K562 (cell line): ENCODE measurements at regions not wholly inside any gene's neighbourhood (a gene's known extent, or its start where the extent isn't known, plus 50 kb on each side); places are given as distances from the start of the nearest gene placed in this dataset.

Source experiments
- ATAC-seq: fragments of 200-7000 bp; cut with Tn5 transposase; 3 replicates; pipeline ENCODE4 v1.9.1; 2020; ENCODE audit warnings: moderate library complexity
- BruUV-seq: library from RNA; stranded (reverse); fragments of 400-500 nt; replicated peaks from 2 replicates; lab custom pipeline; 2021; lab: Mats Ljungman, UMichigan
- CTCF ChIA-PET: fragments of 300-600 bp; formaldehyde crosslinking; extraction: SDS; loops from one replicate; lab custom pipeline; 2021; ENCODE audit warnings: low intra/inter-chr PET ratio; lab: Yijun Ruan, JAX
- POLR2A ChIA-PET: fragments of 300-600, 350-650 bp; sonication (Branson Sonifier 250); formaldehyde crosslinking; extraction: SDS; loops from one replicate; lab custom pipeline; 2021; ENCODE audit warnings: antibody characterized with exemption, inconsistent platforms; lab: Yijun Ruan, JAX
- DNase-seq, 4 experiments: peaks; one replicate each; pipeline versions ENCODE4 v3.0.0 to v3.0.0-alpha.2; 2011 to 2018; ENCODE audit warnings: low spot score in 3 of 4, mixed read lengths in 3 of 4; ENCODE audit errors: extremely low read depth in 1 of 4
- FAIRE-seq: peaks from 2 replicates; lab custom pipeline; 2011; peaks lifted over from hg19 to GRCh38; lab: Jason Lieb, UNC
- H2AFZ ChIP-seq: 2 replicates; pipeline ENCODE4 v1.6.0; 2011; ENCODE audit warnings: low read depth, low read length, control low read depth, inconsistent platforms
- H3K27ac ChIP-seq: fragments of 200-600 bp; 3 replicates; pipeline ENCODE4 v1.8.0; 2011; ENCODE audit warnings: low read depth, mild to moderate bottlenecking, control low read depth, inconsistent platforms, low read length, moderate library complexity, mixed read lengths; ENCODE audit errors: extremely low read depth
- H3K27me3 ChIP-seq, 2 experiments: fragments of 300-600 bp in 1 of 2; 2 replicates in 1 of 2; 3 replicates in 1 of 2; pipeline versions ENCODE4 v1.6.0 to v1.8.0; 2011; ENCODE audit warnings: inconsistent platforms in 2 of 2, low read length in 2 of 2, mild to moderate bottlenecking in 1 of 2, mixed read lengths in 1 of 2, moderate library complexity in 1 of 2; ENCODE audit not compliant: control insufficient read depth in 2 of 2, insufficient read depth in 2 of 2
- H3K36me3 ChIP-seq: fragments of 300-600 bp; 3 replicates; pipeline ENCODE4 v1.8.0; 2011; ENCODE audit warnings: mild to moderate bottlenecking, low read length, inconsistent platforms; ENCODE audit not compliant: control insufficient read depth, insufficient read depth
- H3K4me1 ChIP-seq, 2 experiments: fragments of 200-600 bp in 1 of 2; replicated peaks in 1 of 2; 2 replicates in 1 of 2; 3 replicates in 1 of 2; pipeline versions ENCODE4 v1.5.1 to v1.8.0; 2011; ENCODE audit warnings: inconsistent platforms in 2 of 2, low read length in 2 of 2, mild to moderate bottlenecking in 1 of 2, mixed read lengths in 1 of 2, moderate library complexity in 1 of 2; ENCODE audit not compliant: control insufficient read depth in 2 of 2, insufficient read depth in 2 of 2
- H3K4me2 ChIP-seq: 2 replicates; pipeline ENCODE4 v1.6.1; 2011; ENCODE audit warnings: low read length, control low read depth, inconsistent platforms, mixed read lengths; ENCODE audit not compliant: insufficient read depth
- H3K4me3 ChIP-seq: fragments of 200-600 bp; sonication (generic), shearing (Covaris generic); 2 replicates; pipeline ENCODE4 v1.5.1; 2016; ENCODE audit warnings: control low read depth, inconsistent platforms
- H3K79me2 ChIP-seq: fragments of 200-600 bp; 3 replicates; pipeline ENCODE4 v1.8.0; 2011; ENCODE audit warnings: low read length, inconsistent platforms; ENCODE audit not compliant: control insufficient read depth, insufficient read depth
- H3K9ac ChIP-seq, 2 experiments: 2 replicates each; pipeline versions ENCODE4 v1.6.0 to v1.6.1; 2011; ENCODE audit warnings: low read depth in 2 of 2, low read length in 2 of 2, control low read depth in 1 of 2, inconsistent platforms in 1 of 2, mild to moderate bottlenecking in 1 of 2, mixed read lengths in 1 of 2; ENCODE audit not compliant: insufficient read depth in 1 of 2
- H3K9me1 ChIP-seq: one replicate; pipeline ENCODE4 v1.6.0; 2011; ENCODE audit warnings: inconsistent platforms, mild to moderate bottlenecking, low read length, moderate library complexity; ENCODE audit not compliant: control insufficient read depth, insufficient read depth
- H3K9me3 ChIP-seq: replicated peaks from 2 replicates; pipeline ENCODE4 v1.5.1; 2011; ENCODE audit warnings: low read depth, low read length, inconsistent platforms; ENCODE audit not compliant: control insufficient read depth, insufficient read depth
- H4K20me1 ChIP-seq: replicated peaks from 2 replicates; pipeline ENCODE4 v1.6.1; 2011; ENCODE audit warnings: low read length, inconsistent platforms, mixed read lengths; ENCODE audit not compliant: control insufficient read depth, insufficient read depth
- ZNF140 ChIP-seq: fragments of 250-450 bp; sonication (Bioruptor Pico); IDR thresholded peaks from 2 replicates; pipeline ENCODE4 v1.8.0; 2021; ENCODE audit warnings: moderate library complexity, mild to moderate bottlenecking, inconsistent platforms
- WGBS: fragments of 100-300 bp; shearing (Covaris generic); methylation state at CpG from one replicate; pipeline ENCODE4 v1.1.6; 2016; ENCODE audit warnings: low coverage, mixed read lengths; ENCODE audit not compliant: insufficient coverage; ENCODE audit errors: missing lambda C conversion rate; 5-methylcytosine and 5-hydroxymethylcytosine counted together
- in situ Hi-C: fragments of 300-500 bp; cut with MboI; formaldehyde crosslinking; loops from 4 replicates; pipeline ENCODE4 v1.15.0; 2018; ENCODE audit warnings: inconsistent platforms, mixed read lengths
- intact Hi-C: fragments of 100-400 bp; cut with micrococcal nuclease; formaldehyde crosslinking; loops from 2 replicates; pipeline ENCODE4 v1.14.2; 2022
- TF ChIP-seq, protein P1 (sequence below): fragments of 250-450 bp; sonication (Bioruptor Pico); IDR thresholded peaks from 2 replicates; pipeline ENCODE4 v1.8.0; 2022; ENCODE audit warnings: inconsistent platforms

DNA sequence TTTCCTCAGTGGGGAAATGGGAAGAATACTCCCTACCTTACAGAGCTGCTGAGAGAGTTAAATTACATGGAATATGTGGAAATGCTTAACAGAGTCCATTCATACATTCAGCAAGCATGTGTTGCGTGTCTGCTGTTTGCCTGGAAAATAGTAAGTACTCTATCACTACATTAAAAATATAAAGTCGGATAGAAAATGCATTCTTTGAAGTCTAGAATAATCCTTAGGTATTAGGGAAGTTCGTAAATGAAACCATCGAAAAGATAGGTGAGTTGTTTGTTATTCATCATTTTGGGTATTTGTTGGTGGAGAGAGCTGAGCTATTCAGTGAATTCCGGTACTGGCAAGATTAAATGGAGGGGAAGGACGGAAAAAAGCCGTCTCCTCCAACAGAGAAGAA, 200.1 kb downstream of the OPA1 start:
- no peak overlapping the region for H3K4me2 ChIP-seq
- ChIA-PET CTCF (no interaction called here), POLR2A (interaction anchor here (2.7 kb wide), 1 partner anchor 342 kb away, joined by 21 read pairs; the partner anchor contains the start of gene HES1)
- ATAC-seq (no peak), DNase-seq (no peak), FAIRE-seq (no peak)
- H3K9ac ChIP-seq = no peak overlapping the region
- H3K27me3 ChIP-seq = no peaks in the 10 kb centered on the region
- H4K20me1 ChIP-seq = no peaks in the 10 kb centered on the region
- H3K27ac ChIP-seq = no peak overlapping the region
- no peaks in the 10 kb centered on the region for H3K9me3 ChIP-seq
- no peak overlapping the region for H3K4me3 ChIP-seq
- 86% methylated on average over 7 of the region's 7 CpGs for WGBS
- intact Hi-C loops = loop anchor here (5.0 kb wide), 1 partner anchor 134 kb away; no protein-coding TSS in a partner anchor
- BruUV-seq = no TSS peak
- H3K36me3 ChIP-seq = no peaks in the 10 kb centered on the region
- TF ChIP-seq, protein P1, sequence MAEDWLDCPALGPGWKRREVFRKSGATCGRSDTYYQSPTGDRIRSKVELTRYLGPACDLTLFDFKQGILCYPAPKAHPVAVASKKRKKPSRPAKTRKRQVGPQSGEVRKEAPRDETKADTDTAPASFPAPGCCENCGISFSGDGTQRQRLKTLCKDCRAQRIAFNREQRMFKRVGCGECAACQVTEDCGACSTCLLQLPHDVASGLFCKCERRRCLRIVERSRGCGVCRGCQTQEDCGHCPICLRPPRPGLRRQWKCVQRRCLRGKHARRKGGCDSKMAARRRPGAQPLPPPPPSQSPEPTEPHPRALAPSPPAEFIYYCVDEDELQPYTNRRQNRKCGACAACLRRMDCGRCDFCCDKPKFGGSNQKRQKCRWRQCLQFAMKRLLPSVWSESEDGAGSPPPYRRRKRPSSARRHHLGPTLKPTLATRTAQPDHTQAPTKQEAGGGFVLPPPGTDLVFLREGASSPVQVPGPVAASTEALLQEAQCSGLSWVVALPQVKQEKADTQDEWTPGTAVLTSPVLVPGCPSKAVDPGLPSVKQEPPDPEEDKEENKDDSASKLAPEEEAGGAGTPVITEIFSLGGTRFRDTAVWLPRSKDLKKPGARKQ (CRISPR knock-in tag) = peak; percentile 70; the same call in 1 of the 2 replicates
- TF ChIP-seq ZNF140 (CRISPR knock-in tag) = no peak
- in situ Hi-C loops = no loop called here
- H3K9me1 ChIP-seq = no peaks in the 10 kb centered on the region
- H3K79me2 ChIP-seq = no peaks in the 10 kb centered on the region
- peak overlapping the region; percentile 0; the same call in 1 of the 2 replicates for H2AFZ ChIP-seq
- peaks cover 7 to 27% of the 10 kb centered on the region in 2 experiments; a peak in 3 of 5 replicates for H3K4me1 ChIP-seq
